K562 (cell line): ENCODE measurements at regions not wholly inside any gene's neighbourhood (a gene's known extent, or its start where the extent isn't known, plus 50 kb on each side); places are given as distances from the start of the nearest gene placed in this dataset.

ENCODE experiments used
- ATF2 ChIP-seq: sonication (generic); formaldehyde crosslinking; IDR thresholded peaks from 2 replicates; pipeline ENCODE4 v1.8.1; 2022; ENCODE audit warnings: missing genetic modification reagents
- MGA ChIP-seq: fragments of 450-650 bp; IDR thresholded peaks from 2 replicates; pipeline ENCODE4 v1.6.1; 2016; ENCODE audit warnings: mild to moderate bottlenecking, moderate library complexity
- MTA3 ChIP-seq: fragments of 450-650 bp; formaldehyde crosslinking; IDR thresholded peaks from 2 replicates; pipeline ENCODE4 v1.6.1; 2017; ENCODE audit warnings: mild to moderate bottlenecking, borderline replicate concordance
- NBN ChIP-seq: fragments of 450-650 bp; IDR thresholded peaks from 2 replicates; pipeline ENCODE4 v1.6.1; 2016; ENCODE audit warnings: low read depth, mild to moderate bottlenecking
- NRF1 ChIP-seq, 2 experiments: fragments of 450-650 bp; IDR thresholded peaks in 1 of 2; conservative IDR thresholded peaks in 1 of 2; 2 replicates each; pipeline ENCODE4 v1.6.1; 2014; ENCODE audit warnings: mild to moderate bottlenecking in 2 of 2
- SOX6 ChIP-seq: fragments of 450-650 bp; IDR thresholded peaks from 2 replicates; pipeline ENCODE4 v1.6.1; 2014; ENCODE audit warnings: mild to moderate bottlenecking
- ZBTB2 ChIP-seq: fragments of 450-650 bp; IDR thresholded peaks from 2 replicates; pipeline ENCODE4 v1.6.1; 2016; ENCODE audit warnings: antibody characterized with exemption
- ZEB2 ChIP-seq: fragments of 450-650 bp; IDR thresholded peaks from 2 replicates; pipeline ENCODE4 v1.6.1; 2016
- ZNF449 ChIP-seq: fragments of 250-450 bp; sonication (Bioruptor Pico); IDR thresholded peaks from 2 replicates; pipeline ENCODE4 v1.8.0; 2022; ENCODE audit warnings: moderate library complexity, mild to moderate bottlenecking, inconsistent platforms
- TF ChIP-seq, protein P1 (sequence below): fragments of 450-650 bp; IDR thresholded peaks from 2 replicates; pipeline ENCODE4 v1.6.1; 2016; ENCODE audit warnings: borderline replicate concordance

DNA sequence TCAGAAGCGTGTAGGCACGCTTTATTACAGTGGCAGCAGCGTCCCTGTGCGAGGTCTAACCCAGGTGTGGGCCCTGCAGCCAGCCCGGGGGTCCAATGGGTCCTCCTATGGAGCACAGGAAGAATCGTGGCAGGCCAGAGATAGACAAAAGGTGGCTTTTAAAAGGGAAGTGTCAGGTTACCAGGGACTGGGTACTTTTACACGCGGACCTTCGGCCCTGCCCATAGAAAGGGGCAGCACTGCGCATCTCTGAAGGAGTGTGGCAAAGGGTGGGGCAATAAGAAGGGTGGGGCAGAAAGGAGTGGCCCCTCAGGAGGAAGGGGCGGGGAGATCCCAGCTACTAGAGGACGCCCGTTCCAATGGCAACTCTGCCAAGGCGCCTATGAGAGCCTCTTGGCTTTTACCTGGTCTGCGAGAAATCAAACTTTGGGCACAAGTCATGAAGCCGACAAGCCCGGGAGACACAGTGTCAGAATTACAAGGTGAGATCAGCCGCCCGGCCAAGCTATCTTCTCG is 1419.8 kb downstream of the UQCRFS1 start (continued):
- TF ChIP-seq SOX6 (0 out of 2 replicates have a peak, but pooled peaks have one; percentile 29), ATF2 (CRISPR knock-in tag) (no peak), MTA3 (peak; percentile 34; the same call in 1 of the 2 replicates), NRF1 (conservative IDR thresholded peaks at IDR 0.05 in 1 of 2, IDR thresholded peaks at IDR 0.05 in 1 of 2) (peak; percentile 81 to 84), ZEB2 (0 out of 2 replicates have a peak, but pooled peaks have one; percentile 12), NBN (peak; percentile 26; the same call in 1 of the 2 replicates), ZNF449 (no peak), ZBTB2 (0 out of 2 replicates have a peak, but pooled peaks have one; percentile 33), MGA (peak; percentile 56)
- TF ChIP-seq, protein P1, sequence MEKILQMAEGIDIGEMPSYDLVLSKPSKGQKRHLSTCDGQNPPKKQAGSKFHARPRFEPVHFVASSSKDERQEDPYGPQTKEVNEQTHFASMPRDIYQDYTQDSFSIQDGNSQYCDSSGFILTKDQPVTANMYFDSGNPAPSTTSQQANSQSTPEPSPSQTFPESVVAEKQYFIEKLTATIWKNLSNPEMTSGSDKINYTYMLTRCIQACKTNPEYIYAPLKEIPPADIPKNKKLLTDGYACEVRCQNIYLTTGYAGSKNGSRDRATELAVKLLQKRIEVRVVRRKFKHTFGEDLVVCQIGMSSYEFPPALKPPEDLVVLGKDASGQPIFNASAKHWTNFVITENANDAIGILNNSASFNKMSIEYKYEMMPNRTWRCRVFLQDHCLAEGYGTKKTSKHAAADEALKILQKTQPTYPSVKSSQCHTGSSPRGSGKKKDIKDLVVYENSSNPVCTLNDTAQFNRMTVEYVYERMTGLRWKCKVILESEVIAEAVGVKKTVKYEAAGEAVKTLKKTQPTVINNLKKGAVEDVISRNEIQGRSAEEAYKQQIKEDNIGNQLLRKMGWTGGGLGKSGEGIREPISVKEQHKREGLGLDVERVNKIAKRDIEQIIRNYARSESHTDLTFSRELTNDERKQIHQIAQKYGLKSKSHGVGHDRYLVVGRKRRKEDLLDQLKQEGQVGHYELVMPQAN: 0 out of 2 replicates have a peak, but pooled peaks have one; percentile 52
